HG02885 (cell line): ENCODE measurements at regions not wholly inside any gene's neighbourhood (a gene's known extent, or its start where the extent isn't known, plus 50 kb on each side); places are given as distances from the start of the nearest gene placed in this dataset.
"Not testable (repeated sequence)": the region's sequence is repeated elsewhere in the genome, so short reads cannot be mapped to it uniquely, and the experiment has no call there.

Source experiments
- ATAC-seq: cut with Tn5 transposase; IDR thresholded peaks from one replicate; pipeline ENCODE4 v1.9.1; 2021; ENCODE audit warnings: mild to moderate bottlenecking; ENCODE audit not compliant: unreplicated experiment, poor library complexity

- no peak for ATAC-seq
These were observed 162.0 kb upstream of the S1PR3 start for GRCh38 chr9:88829276-88829675.

- no peak for ATAC-seq
These were observed 159.4 kb upstream of the S1PR3 start for GRCh38 chr9:88831713-88832407.

- ATAC-seq, result no peak
These were observed 157.3 kb upstream of the S1PR3 start for GRCh38 chr9:88833946-88834345.

DNA sequence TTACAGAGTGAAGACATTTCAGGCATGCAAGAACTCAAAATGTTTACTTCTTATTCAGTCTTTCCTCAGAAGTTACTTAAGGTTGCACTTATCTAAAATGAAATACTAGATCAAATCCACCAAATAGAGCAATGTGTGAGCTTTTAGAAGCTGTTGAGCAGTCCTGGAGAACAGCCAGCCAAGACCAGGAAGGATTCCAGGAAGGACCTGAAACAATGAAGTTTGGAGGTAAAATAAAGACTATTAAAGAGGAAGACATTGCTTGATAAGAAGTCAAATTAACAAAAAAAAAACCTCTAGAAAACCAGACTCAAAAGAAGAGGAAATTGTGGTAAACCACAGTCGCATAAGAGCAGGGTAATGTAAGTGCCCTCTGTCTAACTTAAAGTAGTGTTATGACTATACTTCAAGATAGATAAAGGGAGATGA lies 156.2 kb upstream of the S1PR3 start:
- ATAC-seq, result peak; percentile 74

DNA sequence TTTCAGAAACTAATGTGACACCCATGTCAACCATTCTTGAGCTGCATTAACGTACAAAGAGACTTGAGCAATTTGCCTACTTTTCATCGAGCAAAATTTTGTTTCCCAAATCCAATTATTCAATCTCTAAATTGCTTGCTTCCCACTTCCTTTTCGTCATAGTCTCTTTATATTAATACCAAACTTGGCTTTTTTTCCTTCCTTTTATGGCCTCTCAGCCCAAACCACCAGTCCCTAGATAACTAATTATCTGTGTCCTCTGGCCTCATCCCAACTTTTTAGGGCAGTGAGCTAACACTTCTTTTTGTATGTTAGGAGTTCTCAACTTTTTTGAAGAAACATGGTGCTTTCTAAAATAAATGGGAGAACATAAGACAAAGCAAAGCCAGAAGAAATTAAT lies 155.5 kb upstream of the S1PR3 start:
- ATAC-seq, result no peak

DNA sequence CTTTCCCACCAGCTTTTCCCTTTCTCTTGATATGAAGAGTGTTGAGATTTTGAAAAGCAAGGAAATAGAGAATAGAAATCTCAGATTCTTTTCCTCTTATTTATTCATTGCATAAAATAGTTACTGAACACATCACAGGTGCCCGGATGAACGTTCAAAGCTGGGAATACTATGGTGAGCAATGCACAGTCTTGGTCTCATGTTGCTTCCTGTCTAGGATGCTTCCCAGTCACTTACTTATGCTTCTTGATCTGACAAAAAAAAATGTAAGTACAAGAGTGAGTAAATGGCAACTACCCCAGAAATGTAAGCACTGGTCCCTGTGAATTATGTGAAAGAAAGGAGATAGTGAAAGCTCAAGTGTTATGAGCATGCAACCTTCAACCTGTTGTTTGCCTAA lies 153.5 kb upstream of the S1PR3 start:
- no peak for ATAC-seq

DNA sequence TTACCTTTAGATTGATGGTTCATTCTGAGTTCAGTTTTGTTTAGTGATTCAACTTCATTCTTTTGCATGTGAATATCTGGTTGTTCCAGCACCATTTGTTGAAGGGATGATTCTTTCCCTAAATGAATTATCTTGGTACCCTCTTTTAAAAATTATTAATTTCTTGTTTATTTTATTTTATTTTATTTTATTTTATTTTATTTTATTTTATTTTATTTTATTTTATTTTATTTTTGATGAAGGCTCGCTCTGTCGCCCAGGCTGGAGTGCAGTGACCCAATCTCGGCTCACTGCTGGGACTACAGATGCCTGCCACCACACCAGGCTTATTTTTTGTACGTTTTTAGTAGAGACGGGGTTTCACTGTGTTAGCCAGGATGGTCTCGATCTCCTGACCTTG lies 141.4 kb upstream of the S1PR3 start:
- not testable (repeated sequence) for ATAC-seq

GRCh38 chr9:88852794-88853193 lies 138.5 kb upstream of the S1PR3 start:
- ATAC-seq, result no peak

- ATAC-seq, result no peak
These were observed 120.6 kb upstream of the S1PR3 start for GRCh38 chr9:88870627-88871026.

DNA sequence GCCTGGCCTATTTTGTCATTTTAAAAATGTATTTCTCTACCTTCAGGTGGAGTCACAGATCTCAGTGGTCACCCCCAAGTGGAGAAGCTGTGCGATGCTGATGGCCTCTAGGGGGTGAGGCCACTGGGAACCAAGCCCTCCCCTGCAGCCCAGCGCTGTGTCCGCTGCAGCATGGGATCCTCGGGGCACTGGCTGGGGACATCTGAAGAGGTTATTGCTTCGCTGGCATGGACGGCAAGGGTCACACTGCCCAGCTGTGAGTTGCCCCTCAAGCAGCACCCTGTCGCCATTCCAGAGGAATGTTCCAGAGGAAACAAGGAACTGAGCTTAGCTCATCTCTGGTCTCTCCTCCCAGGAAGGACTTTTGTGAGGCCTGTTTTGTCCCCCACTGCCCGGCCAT lies 119.6 kb upstream of the S1PR3 start:
- no peak for ATAC-seq

DNA sequence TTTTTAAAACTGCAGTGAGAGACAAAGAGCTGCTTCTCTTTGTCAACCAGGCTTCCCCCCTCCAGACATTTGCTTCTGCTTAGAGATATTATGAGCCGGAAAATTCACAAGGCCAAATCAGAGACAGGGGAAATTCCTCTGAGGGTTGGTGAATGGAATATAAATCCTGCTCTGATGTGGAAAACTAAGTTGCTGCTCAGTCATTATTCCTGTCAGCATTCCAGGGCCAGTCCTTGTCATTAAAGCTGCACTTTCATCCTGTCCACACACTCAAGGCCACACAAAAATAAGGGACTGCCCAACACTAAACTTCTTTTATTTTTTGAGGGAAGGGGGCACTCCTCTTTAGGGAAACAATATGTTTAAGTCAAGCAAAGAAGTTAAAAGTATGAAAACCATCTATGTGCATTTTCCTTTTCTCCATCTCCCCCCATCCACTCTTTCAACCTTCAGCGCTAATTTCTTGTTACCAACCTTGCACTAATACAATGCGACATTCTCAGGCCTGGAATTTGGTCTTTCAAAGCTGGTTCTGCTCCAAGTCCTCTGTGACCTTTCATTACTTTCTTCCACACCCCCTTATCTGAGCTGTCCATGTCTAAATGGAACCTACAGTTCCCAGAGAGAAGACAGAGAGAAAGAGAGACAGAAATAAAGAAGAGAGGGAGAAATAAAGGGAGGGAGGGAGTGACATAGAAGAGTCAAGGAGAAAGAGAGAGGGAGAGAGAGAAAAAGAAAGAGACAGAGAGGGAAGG lies 118.9 kb upstream of the S1PR3 start:
- ATAC-seq, result no peak

DNA sequence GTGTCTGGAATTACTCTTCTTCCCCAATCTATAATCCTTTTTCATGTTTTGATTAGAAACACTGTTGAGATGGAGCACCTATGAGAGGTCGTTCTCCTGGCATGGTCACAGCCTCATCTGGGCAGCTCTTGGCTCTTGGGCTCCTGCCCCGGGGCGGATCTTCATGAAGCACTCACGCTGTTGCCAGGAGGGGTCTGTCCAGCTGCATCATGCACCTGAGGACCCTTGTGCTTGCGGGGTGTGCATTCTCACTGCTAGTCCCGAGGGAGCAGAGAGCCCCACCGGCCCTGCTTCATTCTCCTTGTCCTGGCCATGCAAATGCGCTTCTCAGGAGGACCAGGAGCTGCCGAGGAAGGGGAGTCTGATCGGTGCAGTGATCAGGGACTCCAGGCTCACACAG lies 117.6 kb upstream of the S1PR3 start:
- ATAC-seq, result no peak

GRCh38 chr9:88874391-88874790 lies 116.9 kb upstream of the S1PR3 start:
- ATAC-seq, result no peak

DNA sequence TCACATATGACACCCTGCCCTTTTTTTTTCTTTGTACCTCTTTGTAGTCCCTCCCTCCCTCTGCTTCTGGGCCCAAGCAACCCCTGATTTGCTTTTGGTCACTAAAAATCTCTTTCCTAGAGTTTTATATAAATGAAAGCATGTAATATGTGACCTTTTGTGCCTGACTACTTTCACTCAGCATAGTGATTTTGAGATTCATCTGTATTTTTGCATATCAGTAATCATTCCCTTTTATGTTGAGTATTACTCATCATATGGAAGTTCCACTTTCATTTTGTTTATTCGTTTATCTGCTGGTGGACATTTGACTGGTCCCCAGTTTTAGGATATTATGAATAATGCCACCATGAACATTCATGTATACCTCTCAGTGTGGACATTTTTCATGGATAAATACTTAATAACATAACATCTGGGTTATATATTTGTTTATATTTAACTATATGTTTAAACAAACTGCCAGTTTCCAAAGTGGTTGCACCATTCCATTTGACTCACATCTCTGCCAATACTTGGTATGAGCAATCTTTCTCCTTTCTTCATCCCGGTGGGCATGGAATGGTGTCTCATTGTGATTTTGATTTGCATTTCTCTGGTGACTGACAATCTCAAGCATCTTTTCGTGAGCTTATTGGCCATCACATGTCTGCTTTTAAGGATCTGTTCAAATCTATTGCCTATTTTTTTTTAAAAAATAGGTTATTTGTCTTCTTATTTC lies 115.7 kb upstream of the S1PR3 start:
- no peak for ATAC-seq

GRCh38 chr9:88880199-88880598 lies 111.1 kb upstream of the S1PR3 start:
- no peak for ATAC-seq

DNA sequence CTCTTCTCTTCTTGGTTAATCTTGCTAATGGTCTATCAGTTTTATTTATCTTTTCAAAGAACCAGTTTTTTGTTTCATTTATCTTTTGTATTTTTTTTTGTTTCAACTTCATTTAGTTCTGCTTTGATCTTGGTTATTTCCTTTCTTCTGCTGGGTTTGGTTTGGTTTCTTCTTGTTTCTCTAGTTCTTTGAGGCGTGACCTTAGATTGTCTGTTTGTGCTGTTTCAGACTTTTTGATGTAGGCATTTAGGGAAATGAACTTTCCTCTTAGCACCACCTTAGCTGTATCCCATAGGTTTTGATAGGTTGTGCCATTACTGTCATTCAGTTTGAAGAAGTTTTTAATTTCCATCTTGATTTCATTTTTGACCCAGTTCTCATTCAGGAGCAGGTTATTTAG lies 107.0 kb upstream of the S1PR3 start:
- not testable (repeated sequence) for ATAC-seq

DNA sequence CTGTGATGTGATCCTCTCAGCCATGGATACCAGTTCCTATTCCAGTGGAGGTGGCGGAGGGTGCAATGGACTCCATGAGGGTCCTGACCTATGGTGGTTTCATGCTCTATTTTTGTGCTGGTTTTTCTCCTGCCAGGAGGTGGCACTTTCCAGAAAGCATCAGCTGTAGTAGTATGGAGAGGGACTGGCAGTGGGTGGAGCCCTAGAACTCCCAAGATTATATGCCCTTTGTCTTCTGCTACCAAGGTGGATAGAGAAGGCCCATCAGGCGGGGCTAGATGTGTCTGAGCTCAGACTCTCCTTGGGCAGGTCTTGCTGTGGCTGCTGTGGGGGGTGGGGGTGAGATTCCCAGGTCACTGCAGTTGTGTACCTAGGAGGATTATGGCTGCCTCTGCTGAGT lies 104.5 kb upstream of the S1PR3 start:
- ATAC-seq, result not testable (repeated sequence)

DNA sequence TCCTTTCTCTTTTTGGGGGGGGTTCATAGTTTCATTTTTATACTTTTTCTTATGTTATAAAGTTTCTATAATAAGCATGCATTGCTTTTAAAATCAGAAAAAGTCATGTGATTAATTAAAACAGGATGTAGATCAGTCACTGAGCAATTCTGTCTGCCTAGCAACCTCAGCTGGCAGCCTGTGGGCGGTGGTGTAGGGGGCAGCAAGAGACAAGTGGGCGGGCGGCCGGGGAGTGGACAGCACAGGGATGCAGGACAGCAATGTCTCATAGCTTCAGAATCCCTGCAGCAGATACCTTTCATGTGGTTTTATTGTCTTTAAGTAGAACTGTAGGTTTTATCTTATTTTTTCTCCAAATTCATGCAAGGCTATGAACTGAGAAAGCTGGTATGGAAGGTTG lies 101.9 kb upstream of the S1PR3 start:
- ATAC-seq, result no peak

DNA sequence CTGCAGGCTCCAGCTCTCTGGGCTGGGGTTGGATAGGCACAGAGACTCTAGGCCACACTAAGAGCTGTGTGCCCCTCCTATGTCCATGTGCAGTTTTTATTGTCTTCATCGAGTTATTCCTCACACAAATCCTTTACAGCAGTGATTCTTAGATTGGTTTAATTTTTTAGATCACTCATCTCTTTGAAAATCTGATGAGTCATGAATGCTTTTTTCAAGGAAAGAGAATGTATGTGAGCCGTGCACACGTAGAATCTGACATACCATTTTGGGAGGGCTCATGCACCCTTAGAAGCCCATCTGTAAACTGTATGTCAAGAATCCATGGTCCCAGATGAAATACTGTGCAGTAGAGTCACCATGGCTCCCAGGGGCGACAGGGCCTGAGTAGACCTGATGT lies 100.7 kb upstream of the S1PR3 start:
- no peak for ATAC-seq

GRCh38 chr9:88891040-88891439 lies 100.2 kb upstream of the S1PR3 start:
- ATAC-seq, result no peak

GRCh38 chr9:88892724-88893123 lies 98.5 kb upstream of the S1PR3 start:
- no peak for ATAC-seq
